Neural progenitor cell (in vitro differentiated cells): ENCODE measurements at regions not wholly inside any gene's neighbourhood (a gene's known extent, or its start where the extent isn't known, plus 50 kb on each side); places are given as distances from the start of the nearest gene placed in this dataset.

Experiments used
- DNase-seq: peaks from one replicate; pipeline ENCODE4 v3.0.0-alpha.2; 2016; ENCODE audit warnings: low spot score
- H2AFZ ChIP-seq: fragments of 200-600 bp; sonication (generic); replicated peaks from 2 replicates; pipeline ENCODE4 v1.6.1; 2016; ENCODE audit warnings: antibody characterized with exemption
- H3F3A ChIP-seq: fragments of 200-600 bp; sonication (generic); 2 replicates; pipeline ENCODE4 v1.6.1; 2016; ENCODE audit warnings: antibody characterized with exemption, low read depth
- H3K27ac ChIP-seq: fragments of 200-600 bp; sonication (generic); 2 replicates; pipeline ENCODE4 v1.5.1; 2016; ENCODE audit warnings: mild to moderate bottlenecking
- H3K27me3 ChIP-seq: fragments of 200-600 bp; sonication (generic); 2 replicates; pipeline ENCODE4 v1.6.1; 2016; ENCODE audit warnings: mild to moderate bottlenecking, moderate library complexity
- H3K36me3 ChIP-seq: fragments of 200-600 bp; sonication (generic); 2 replicates; pipeline ENCODE4 v1.5.1; 2016
- H3K4me1 ChIP-seq: fragments of 200-600 bp; sonication (generic); 2 replicates; pipeline ENCODE4 v1.6.1; 2016; ENCODE audit warnings: mixed run types
- H3K4me2 ChIP-seq: fragments of 200-600 bp; sonication (generic); 2 replicates; pipeline ENCODE4 v1.6.1; 2016
- H3K4me3 ChIP-seq: fragments of 200-600 bp; sonication (generic); 2 replicates; pipeline ENCODE4 v1.5.1; 2016
- H3K79me2 ChIP-seq: fragments of 200-600 bp; sonication (generic); 2 replicates; pipeline ENCODE4 v1.6.1; 2016; ENCODE audit warnings: low read depth
- H3K9ac ChIP-seq: fragments of 200-600 bp; sonication (generic); 2 replicates; pipeline ENCODE4 v1.6.1; 2016
- H3K9me3 ChIP-seq: fragments of 200-600 bp; sonication (generic); 2 replicates; pipeline ENCODE4 v1.5.1; 2016; ENCODE audit warnings: low read depth
- H4K20me1 ChIP-seq: fragments of 200-600 bp; sonication (generic); 2 replicates; pipeline ENCODE4 v1.6.1; 2016; ENCODE audit warnings: low read depth
- H3K27ac Mint-ChIP-seq: 3 replicates; pipeline ENCODE4 v1.8.0; 2021; ENCODE audit warnings: mixed read lengths
- H3K27me3 Mint-ChIP-seq: 2 replicates; pipeline ENCODE4 v1.8.0; 2022; ENCODE audit warnings: low read depth, mild to moderate bottlenecking, inconsistent platforms, moderate library complexity, mixed read lengths; ENCODE audit not compliant: insufficient read depth
- H3K36me3 Mint-ChIP-seq: 3 replicates; pipeline ENCODE4 v1.8.0; 2021; ENCODE audit warnings: mixed read lengths
- H3K4me1 Mint-ChIP-seq: 3 replicates; pipeline ENCODE4 v1.8.0; 2021; ENCODE audit warnings: mixed read lengths
- H3K4me3 Mint-ChIP-seq: 3 replicates; pipeline ENCODE4 v1.8.0; 2021; ENCODE audit warnings: mild to moderate bottlenecking, moderate library complexity, mixed read lengths
- H3K9me3 Mint-ChIP-seq: 3 replicates; pipeline ENCODE4 v1.8.0; 2020; ENCODE audit warnings: mixed read lengths
- EZH2 ChIP-seq: fragments of 200-600 bp; sonication (generic); IDR thresholded peaks from 2 replicates; pipeline ENCODE4 v1.6.1; 2017; ENCODE audit warnings: antibody characterized with exemption, mild to moderate bottlenecking, moderate library complexity
- EZH2phosphoT487 ChIP-seq: fragments of 200-600 bp; sonication (generic); IDR thresholded peaks from 2 replicates; pipeline ENCODE4 v1.6.1; 2017; ENCODE audit warnings: antibody characterized with exemption
- TF ChIP-seq, protein P1 (sequence below): fragments of 200-600 bp; sonication (generic); IDR thresholded peaks from 2 replicates; pipeline ENCODE4 v1.5.1; 2017; ENCODE audit warnings: antibody characterized with exemption, mild to moderate bottlenecking

DNA sequence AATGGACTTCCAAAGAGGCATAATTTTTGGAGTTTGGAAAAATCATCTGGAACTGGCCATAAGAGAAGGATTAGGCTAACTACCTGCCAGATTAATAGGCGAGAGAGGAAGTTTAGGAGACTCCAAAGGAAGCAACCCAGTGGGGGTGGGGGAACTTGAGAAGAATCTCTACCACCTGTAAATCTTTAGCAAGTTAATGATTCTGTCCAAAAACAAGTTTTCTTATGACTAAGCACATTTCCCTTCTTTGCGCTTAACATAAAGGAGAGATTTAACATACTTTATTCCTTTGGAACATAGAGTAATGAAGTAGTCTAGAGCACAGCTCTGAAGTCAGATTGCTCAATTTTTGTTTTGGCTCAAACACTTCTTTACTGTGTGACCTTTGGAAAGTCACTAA lies 58.2 kb upstream of the PAPPA start:
- no peak overlapping the region for H3K27ac Mint-ChIP-seq
- H3K9me3 Mint-ChIP-seq, result no peaks in the 10 kb centered on the region
- TF ChIP-seq EZH2, result no peak
- TF ChIP-seq, protein P1, sequence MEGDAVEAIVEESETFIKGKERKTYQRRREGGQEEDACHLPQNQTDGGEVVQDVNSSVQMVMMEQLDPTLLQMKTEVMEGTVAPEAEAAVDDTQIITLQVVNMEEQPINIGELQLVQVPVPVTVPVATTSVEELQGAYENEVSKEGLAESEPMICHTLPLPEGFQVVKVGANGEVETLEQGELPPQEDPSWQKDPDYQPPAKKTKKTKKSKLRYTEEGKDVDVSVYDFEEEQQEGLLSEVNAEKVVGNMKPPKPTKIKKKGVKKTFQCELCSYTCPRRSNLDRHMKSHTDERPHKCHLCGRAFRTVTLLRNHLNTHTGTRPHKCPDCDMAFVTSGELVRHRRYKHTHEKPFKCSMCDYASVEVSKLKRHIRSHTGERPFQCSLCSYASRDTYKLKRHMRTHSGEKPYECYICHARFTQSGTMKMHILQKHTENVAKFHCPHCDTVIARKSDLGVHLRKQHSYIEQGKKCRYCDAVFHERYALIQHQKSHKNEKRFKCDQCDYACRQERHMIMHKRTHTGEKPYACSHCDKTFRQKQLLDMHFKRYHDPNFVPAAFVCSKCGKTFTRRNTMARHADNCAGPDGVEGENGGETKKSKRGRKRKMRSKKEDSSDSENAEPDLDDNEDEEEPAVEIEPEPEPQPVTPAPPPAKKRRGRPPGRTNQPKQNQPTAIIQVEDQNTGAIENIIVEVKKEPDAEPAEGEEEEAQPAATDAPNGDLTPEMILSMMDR, result no peak
- H3K27me3 Mint-ChIP-seq, result no peaks in the 10 kb centered on the region
- H3K4me3 ChIP-seq, result no peak overlapping the region
- no peak overlapping the region for H3K4me2 ChIP-seq
- no peaks in the 10 kb centered on the region for H3K36me3 ChIP-seq
- H3K4me1 Mint-ChIP-seq, result peaks cover 4% of the 10 kb centered on the region
- no peaks in the 10 kb centered on the region for H3F3A ChIP-seq
- DNase-seq, result no peak
- H3K36me3 Mint-ChIP-seq, result no peaks in the 10 kb centered on the region
- no peak overlapping the region for H3K4me3 Mint-ChIP-seq
- peaks cover 8% of the 10 kb centered on the region for H3K4me1 ChIP-seq
- H3K79me2 ChIP-seq, result no peaks in the 10 kb centered on the region
- no peak overlapping the region for H2AFZ ChIP-seq
- no peaks in the 10 kb centered on the region for H3K27me3 ChIP-seq
- H3K9ac ChIP-seq, result no peak overlapping the region
- H4K20me1 ChIP-seq, result no peaks in the 10 kb centered on the region
- H3K27ac ChIP-seq, result no peak overlapping the region
- H3K9me3 ChIP-seq, result no peaks in the 10 kb centered on the region

DNA sequence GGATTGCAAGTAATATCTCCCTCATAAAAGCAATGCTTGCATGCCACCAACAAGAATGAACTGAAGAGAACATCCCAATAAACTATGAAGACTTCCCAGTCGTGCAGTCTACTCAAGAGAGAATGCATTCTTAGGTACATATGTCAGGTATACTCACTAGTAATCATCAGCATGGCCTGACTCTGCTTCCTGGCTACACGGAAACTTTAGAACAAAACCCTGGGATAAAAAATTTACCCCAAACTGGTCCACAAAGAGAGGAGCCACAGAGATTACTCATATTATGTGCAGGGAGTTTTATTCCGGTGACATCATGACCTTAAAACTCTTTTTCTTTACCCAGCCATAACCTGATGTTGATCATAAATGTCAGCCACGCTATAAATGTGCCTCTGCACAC lies 57.5 kb upstream of the PAPPA start:
- Histone ChIP-seq H3K9ac (no peak overlapping the region), H3F3A (no peaks in the 10 kb centered on the region), H3K4me3 (no peak overlapping the region), H2AFZ (no peak overlapping the region), H3K9me3 (no peaks in the 10 kb centered on the region), H3K36me3 (no peaks in the 10 kb centered on the region), H3K4me1 (peaks cover 8% of the 10 kb centered on the region), H3K27ac (no peak overlapping the region), H3K79me2 (no peaks in the 10 kb centered on the region), H3K4me2 (no peak overlapping the region), H3K27me3 (no peaks in the 10 kb centered on the region), H4K20me1 (no peaks in the 10 kb centered on the region)
- H3K27ac Mint-ChIP-seq, result no peak overlapping the region
- H3K4me1 Mint-ChIP-seq, result peaks cover 4% of the 10 kb centered on the region
- H3K36me3 Mint-ChIP-seq, result no peaks in the 10 kb centered on the region
- no peak for DNase-seq
- TF ChIP-seq EZH2 (no peak), EZH2phosphoT487 (no peak)
- TF ChIP-seq, protein P1, result no peak
- H3K4me3 Mint-ChIP-seq, result no peak overlapping the region
- H3K9me3 Mint-ChIP-seq, result no peaks in the 10 kb centered on the region
- H3K27me3 Mint-ChIP-seq, result no peaks in the 10 kb centered on the region

GRCh38 chr9:116096853-116097252 lies 56.7 kb upstream of the PAPPA start:
- Histone ChIP-seq H3K4me1 (peaks cover 8% of the 10 kb centered on the region), H3K4me2 (no peak overlapping the region), H3K9me3 (no peaks in the 10 kb centered on the region), H3K27me3 (no peaks in the 10 kb centered on the region), H3K4me3 (no peak overlapping the region), H3K79me2 (no peaks in the 10 kb centered on the region), H3K27ac (no peak overlapping the region), H3K36me3 (no peaks in the 10 kb centered on the region), H2AFZ (no peak overlapping the region), H3K9ac (no peak overlapping the region), H3F3A (no peaks in the 10 kb centered on the region), H4K20me1 (no peaks in the 10 kb centered on the region)
- Mint-ChIP-seq H3K9me3 (no peaks in the 10 kb centered on the region), H3K4me1 (peaks cover 4% of the 10 kb centered on the region), H3K4me3 (no peak overlapping the region), H3K27ac (no peak overlapping the region), H3K27me3 (no peaks in the 10 kb centered on the region), H3K36me3 (no peaks in the 10 kb centered on the region)
- TF ChIP-seq EZH2 (no peak), EZH2phosphoT487 (no peak)
- TF ChIP-seq, protein P1, result no peak
- DNase-seq, result peak; percentile 47

- Mint-ChIP-seq H3K36me3 (no peaks in the 10 kb centered on the region), H3K27me3 (peaks cover under 1% of the 10 kb centered on the region), H3K4me1 (peaks cover 4% of the 10 kb centered on the region), H3K9me3 (no peaks in the 10 kb centered on the region), H3K4me3 (no peak overlapping the region), H3K27ac (no peak overlapping the region)
- DNase-seq, result no peak
- Histone ChIP-seq H3K9me3 (no peaks in the 10 kb centered on the region), H3K36me3 (no peaks in the 10 kb centered on the region), H3K27me3 (no peaks in the 10 kb centered on the region), H3K4me2 (no peak overlapping the region), H3K27ac (no peak overlapping the region), H3K4me1 (peaks cover 8% of the 10 kb centered on the region), H3K79me2 (no peaks in the 10 kb centered on the region), H3F3A (no peaks in the 10 kb centered on the region), H4K20me1 (no peaks in the 10 kb centered on the region), H3K4me3 (no peak overlapping the region), H2AFZ (no peak overlapping the region), H3K9ac (no peak overlapping the region)
- TF ChIP-seq EZH2phosphoT487, result no peak
- TF ChIP-seq, protein P1, result no peak
- TF ChIP-seq EZH2, result no peak
Observed at GRCh38 chr9:116098476-116098875, 55.1 kb upstream of the PAPPA start.
